Neuronal stem cell (in vitro differentiated cells): ENCODE measurements at regions not wholly inside any gene's neighbourhood (a gene's known extent, or its start where the extent isn't known, plus 50 kb on each side); places are given as distances from the start of the nearest gene placed in this dataset.

ENCODE experiments used
- DNase-seq: peaks from one replicate; pipeline ENCODE4 v3.0.0-alpha.2; 2013; ENCODE audit warnings: low spot score
- H2AFZ ChIP-seq: one replicate; pipeline ENCODE4 v1.6.1; 2013; ENCODE audit warnings: mild to moderate bottlenecking, low read length, inconsistent platforms
- H2AK5ac ChIP-seq: 2 replicates; pipeline ENCODE4 v1.6.1; 2013; ENCODE audit warnings: low read depth, mild to moderate bottlenecking, inconsistent platforms, low read length, moderate library complexity, mixed read lengths
- H2BK120ac ChIP-seq: 2 replicates; pipeline ENCODE4 v1.6.1; 2013; ENCODE audit warnings: low read depth, mild to moderate bottlenecking, inconsistent platforms, low read length, moderate library complexity, mixed read lengths
- H2BK12ac ChIP-seq: one replicate; pipeline ENCODE4 v1.6.1; 2013; ENCODE audit warnings: low read length, inconsistent platforms
- H2BK15ac ChIP-seq: 2 replicates; pipeline ENCODE4 v1.6.1; 2013; ENCODE audit warnings: mild to moderate bottlenecking, low read length, inconsistent platforms, mixed read lengths
- H2BK5ac ChIP-seq: one replicate; pipeline ENCODE4 v1.6.1; 2013; ENCODE audit warnings: inconsistent platforms, mild to moderate bottlenecking, low read length, moderate library complexity
- H3K14ac ChIP-seq: one replicate; pipeline ENCODE4 v1.6.1; 2013; ENCODE audit warnings: low read length, inconsistent platforms
- H3K18ac ChIP-seq: 2 replicates; pipeline ENCODE4 v1.6.1; 2013; ENCODE audit warnings: low read length, inconsistent platforms
- H3K23ac ChIP-seq: 2 replicates; pipeline ENCODE4 v1.6.1; 2013; ENCODE audit warnings: low read depth, mild to moderate bottlenecking, mixed read lengths, low read length, inconsistent platforms; ENCODE audit not compliant: poor library complexity
- H3K27ac ChIP-seq: replicated peaks from 3 replicates; pipeline ENCODE4 v1.5.1; 2013; ENCODE audit warnings: low read length, inconsistent platforms
- H3K27me3 ChIP-seq, 3 experiments: 2 replicates each; pipeline ENCODE4 v1.6.1; 2013; ENCODE audit warnings: low read length in 3 of 3, mild to moderate bottlenecking in 2 of 3, inconsistent platforms in 1 of 3, low read depth in 1 of 3, mixed read lengths in 1 of 3, moderate library complexity in 1 of 3; ENCODE audit not compliant: control insufficient read depth in 3 of 3, insufficient read depth in 3 of 3
- H3K36me3 ChIP-seq, 2 donors: replicated peaks in 1 of 2; 2 replicates each; pipeline ENCODE4 v1.6.1; 2013; ENCODE audit warnings: low read length in 2 of 2; ENCODE audit not compliant: control insufficient read depth in 2 of 2, insufficient read depth in 2 of 2
- H3K4ac ChIP-seq: 2 replicates; pipeline ENCODE4 v1.6.1; 2013; ENCODE audit warnings: inconsistent platforms, mild to moderate bottlenecking, low read length, moderate library complexity
- H3K4me1 ChIP-seq, 2 donors: 1 replicate in 1 of 2; 2 replicates in 1 of 2; pipeline ENCODE4 v1.6.1; 2013; ENCODE audit warnings: low read length in 2 of 2, low read depth in 1 of 2; ENCODE audit not compliant: control insufficient read depth in 2 of 2, insufficient read depth in 1 of 2
- H3K4me2 ChIP-seq: one replicate; pipeline ENCODE4 v1.6.1; 2013; ENCODE audit warnings: mild to moderate bottlenecking, low read length, inconsistent platforms; ENCODE audit not compliant: insufficient read depth, poor library complexity, severe bottlenecking
- H3K4me3 ChIP-seq, 2 donors: 2 replicates each; pipeline ENCODE4 v1.5.1; 2013; ENCODE audit warnings: low read length in 2 of 2, mild to moderate bottlenecking in 2 of 2, inconsistent platforms in 1 of 2, moderate library complexity in 1 of 2
- H3K79me1 ChIP-seq: one replicate; pipeline ENCODE4 v1.6.1; 2013; ENCODE audit warnings: low read depth, mild to moderate bottlenecking, inconsistent platforms, low read length, moderate library complexity
- H3K9ac ChIP-seq: one replicate; pipeline ENCODE4 v1.6.1; 2013; ENCODE audit warnings: mild to moderate bottlenecking, low read depth, low read length, inconsistent platforms; ENCODE audit not compliant: poor library complexity
- H3K9me3 ChIP-seq, 2 donors: replicated peaks in 1 of 2; 2 replicates each; pipeline versions ENCODE3 to v1.6.1; 2013; ENCODE audit warnings: low read length in 2 of 2, mild to moderate bottlenecking in 2 of 2, inconsistent platforms in 1 of 2, low read depth in 1 of 2, mixed read lengths in 1 of 2, moderate library complexity in 1 of 2; ENCODE audit not compliant: control insufficient read depth in 2 of 2, insufficient read depth in 1 of 2
- H4K8ac ChIP-seq: one replicate; pipeline ENCODE4 v1.6.1; 2013; ENCODE audit warnings: low read depth, mild to moderate bottlenecking, inconsistent platforms, low read length, moderate library complexity
- H4K91ac ChIP-seq: one replicate; pipeline ENCODE4 v1.6.1; 2013; ENCODE audit warnings: low read length, low read depth, mild to moderate bottlenecking, inconsistent platforms; ENCODE audit not compliant: poor library complexity
- WGBS, 2 donors: extraction: QIAGEN DNeasy Blood & Tissue Kit; methylation state at CpG; one replicate each; pipeline ENCODE4 v1.1.7; 2013; ENCODE audit warnings: missing lambda C conversion rate in 2 of 2, mixed read lengths in 1 of 2; ENCODE audit not compliant: insufficient read length in 2 of 2, insufficient replicate concordance in 1 of 2; ENCODE audit errors: extremely low coverage in 2 of 2; 5-methylcytosine and 5-hydroxymethylcytosine counted together

- peaks cover 0 to 1% of the 10 kb centered on the region in 2 donors for H3K4me1 ChIP-seq
- H3K4me2 ChIP-seq = no peak overlapping the region
- H2BK15ac ChIP-seq = no peak overlapping the region
- no peak overlapping the region for H3K14ac ChIP-seq
- no peak overlapping the region for H3K18ac ChIP-seq
- no peaks in the 10 kb centered on the region for H3K79me1 ChIP-seq
- no peak overlapping the region for H4K8ac ChIP-seq
- no peak overlapping the region for H3K9ac ChIP-seq
- H3K27me3 ChIP-seq = peaks cover 0 to 4% (median 0%) of the 10 kb centered on the region in 3 experiments
- H4K91ac ChIP-seq = no peak overlapping the region
- no peak overlapping the region for H2AK5ac ChIP-seq
- no peak overlapping the region for H3K27ac ChIP-seq
- H3K4ac ChIP-seq = no peak overlapping the region
- no CpG with 5 or more reads among the region's 2 CpGs for WGBS, 2 donors
- H2BK12ac ChIP-seq = no peak overlapping the region
- H3K4me3 ChIP-seq = no peak overlapping the region
- H2BK5ac ChIP-seq = no peak overlapping the region
- H2AFZ ChIP-seq = no peak overlapping the region
- no peak overlapping the region for H2BK120ac ChIP-seq
- no peaks in the 10 kb centered on the region for H3K36me3 ChIP-seq
- H3K9me3 ChIP-seq = no peaks in the 10 kb centered on the region
- no peak for DNase-seq
- H3K23ac ChIP-seq = no peak overlapping the region
Measured at GRCh38 chr15:69947394-69947793, 150.3 kb downstream of the TLE3 start.

GRCh38 chr15:69949485-69949884 lies 148.2 kb downstream of the TLE3 start:
- no CpG with 5 or more reads among the region's 7 CpGs for WGBS, 2 donors

GRCh38 chr15:69951256-69951897 lies 146.3 kb downstream of the TLE3 start:
- Histone ChIP-seq H2BK120ac (no peak overlapping the region), H3K9ac (no peak overlapping the region), H2BK12ac (no peak overlapping the region), H3K4ac (no peak overlapping the region), H3K9me3 (no peaks in the 10 kb centered on the region), H2AK5ac (no peak overlapping the region), H3K4me2 (no peak overlapping the region), H3K14ac (no peak overlapping the region), H4K8ac (no peak overlapping the region), H2BK15ac (no peak overlapping the region), H2AFZ (no peak overlapping the region), H3K18ac (no peak overlapping the region), H2BK5ac (no peak overlapping the region), H3K79me1 (no peaks in the 10 kb centered on the region), H3K36me3 (no peaks in the 10 kb centered on the region), H3K23ac (no peak overlapping the region), H3K27ac (no peak overlapping the region), H3K4me1 (peaks cover 0 to 11% of the 10 kb centered on the region in 2 donors), H3K4me3 (no peak overlapping the region), H4K91ac (no peak overlapping the region), H3K27me3 (peaks cover 0 to 8% (median 0%) of the 10 kb centered on the region in 3 experiments)
- no CpG with 5 or more reads among the region's 2 CpGs for WGBS, 2 donors
- no peak for DNase-seq

More at GRCh38 chr15:69949485-69949884, 148.2 kb downstream of the TLE3 start:
- no peak overlapping the region for H3K18ac ChIP-seq
- H3K4me3 ChIP-seq = no peak overlapping the region
- no peak overlapping the region for H3K14ac ChIP-seq
- no peak overlapping the region for H2BK120ac ChIP-seq
- no peak overlapping the region for H3K27ac ChIP-seq
- no peak overlapping the region for H2BK12ac ChIP-seq
- H4K91ac ChIP-seq = no peak overlapping the region
- no peak overlapping the region for H2BK15ac ChIP-seq
- H3K79me1 ChIP-seq = no peaks in the 10 kb centered on the region
- H2AFZ ChIP-seq = no peak overlapping the region
- H3K9me3 ChIP-seq = no peaks in the 10 kb centered on the region
- no peak overlapping the region for H2AK5ac ChIP-seq
- H3K27me3 ChIP-seq = peaks cover 0 to 4% (median 0%) of the 10 kb centered on the region in 3 experiments
- no peak overlapping the region for H2BK5ac ChIP-seq
- no peak overlapping the region for H3K4me2 ChIP-seq
- H3K4ac ChIP-seq = no peak overlapping the region
- H3K9ac ChIP-seq = no peak overlapping the region
- no peaks in the 10 kb centered on the region for H3K36me3 ChIP-seq
- H3K4me1 ChIP-seq = peaks cover 0 to 3% of the 10 kb centered on the region in 2 donors
- no peak overlapping the region for H4K8ac ChIP-seq
- no peak overlapping the region for H3K23ac ChIP-seq
- no peak for DNase-seq

GRCh38 chr15:69951898-69952555 lies 145.7 kb downstream of the TLE3 start:
- no peaks in the 10 kb centered on the region for H3K9me3 ChIP-seq
- no peaks in the 10 kb centered on the region for H3K79me1 ChIP-seq
- H4K91ac ChIP-seq = no peak overlapping the region
- WGBS, 2 donors = no CpG with 5 or more reads among the region's 9 CpGs
- H3K14ac ChIP-seq = no peak overlapping the region
- no peak overlapping the region for H4K8ac ChIP-seq
- H3K4ac ChIP-seq = no peak overlapping the region
- no peak overlapping the region for H3K27ac ChIP-seq
- H2BK120ac ChIP-seq = no peak overlapping the region
- no peak overlapping the region for H2BK5ac ChIP-seq
- H3K9ac ChIP-seq = no peak overlapping the region
- no peak overlapping the region for H2AFZ ChIP-seq
- H3K27me3 ChIP-seq = peaks cover 0 to 8% (median 0%) of the 10 kb centered on the region in 3 experiments
- H3K4me3 ChIP-seq = no peak overlapping the region
- H3K4me1 ChIP-seq = peaks cover 0 to 11% of the 10 kb centered on the region in 2 donors
- no peak overlapping the region for H2BK12ac ChIP-seq
- no peak overlapping the region for H3K4me2 ChIP-seq
- no peak overlapping the region for H3K23ac ChIP-seq
- no peaks in the 10 kb centered on the region for H3K36me3 ChIP-seq
- no peak overlapping the region for H2BK15ac ChIP-seq
- peak overlapping the region; percentile 18 for H3K18ac ChIP-seq
- no peak overlapping the region for H2AK5ac ChIP-seq
- DNase-seq = no peak
